Lower leg skin (tissue), 4 donors: ENCODE measurements at regions not wholly inside any gene's neighbourhood (a gene's known extent, or its start where the extent isn't known, plus 50 kb on each side); places are given as distances from the start of the nearest gene placed in this dataset.
A peak's percentile ranks its signal among the peaks of the same experiment; 100 is the strongest.

Experiments used
- DNase-seq, 2 donors: peaks; one replicate each; pipeline ENCODE4 v3.0.0-alpha.2; 2019; ENCODE audit warnings: low spot score in 2 of 2
- H3K4me3 ChIP-seq: fragments of 200-600 bp; sonication (generic); 2 replicates; pipeline ENCODE4 v1.5.1; 2017; ENCODE audit warnings: mild to moderate bottlenecking, low read depth; ENCODE audit not compliant: poor library complexity, severe bottlenecking
- CTCF ChIP-seq, 3 donors: fragments of 450-650 bp; IDR thresholded peaks; one replicate each; pipeline ENCODE4 v1.5.1; 2016; ENCODE audit warnings: antibody characterized with exemption in 3 of 3, mild to moderate bottlenecking in 3 of 3, moderate library complexity in 2 of 3
- POLR2A ChIP-seq, 2 donors: fragments of 450-650 bp; IDR thresholded peaks; one replicate each; pipeline ENCODE4 v1.6.1; 2016 to 2017; ENCODE audit warnings: antibody characterized with exemption in 2 of 2, mild to moderate bottlenecking in 1 of 2, moderate library complexity in 1 of 2
- WGBS, 2 donors: methylation state at CpG; one replicate each; pipeline ENCODE4 v1.1.5; 2018; 5-methylcytosine and 5-hydroxymethylcytosine counted together
- intact Hi-C: fragments of 100-400 bp; cut with DNase I; formaldehyde crosslinking; loops from one replicate; pipeline ENCODE4 v1.15.0; 2023; ENCODE audit warnings: low total_unique reads

GRCh38 chr4:111632641-111633151, 512.6 kb upstream of the FAM241A start:
- no peak overlapping the region for H3K4me3 ChIP-seq
- TF ChIP-seq POLR2A (IDR thresholded peaks at IDR 0.05): no peak
- TF ChIP-seq CTCF (IDR thresholded peaks at IDR 0.05): no peak
- 82 to 89% methylated on average over 1 of the region's 1 CpG for WGBS, 2 donors
- DNase-seq: no peak
- intact Hi-C loops: loop anchor here (10.0 kb wide), 1 partner anchor 222 kb away; no protein-coding TSS in a partner anchor

GRCh38 chr4:111633663-111634266, 511.5 kb upstream of the FAM241A start:
- DNase-seq: no peak
- WGBS, 2 donors: 70 to 71% methylated on average over 7 of the region's 7 CpGs
- intact Hi-C loops: loop anchor here (10.0 kb wide), 1 partner anchor 221 kb away; no protein-coding TSS in a partner anchor
- no peak for TF ChIP-seq CTCF (IDR thresholded peaks at IDR 0.05)
- TF ChIP-seq POLR2A (IDR thresholded peaks at IDR 0.05): no peak
- no peak overlapping the region for H3K4me3 ChIP-seq

- intact Hi-C loops: loop anchor here (10.0 kb wide), 1 partner anchor 219 kb away; no protein-coding TSS in a partner anchor
- DNase-seq: no peak
- TF ChIP-seq POLR2A (IDR thresholded peaks at IDR 0.05): no peak
- no peak for TF ChIP-seq CTCF (IDR thresholded peaks at IDR 0.05)
- H3K4me3 ChIP-seq: no peak overlapping the region
- 74% methylated on average over 1 of the region's 1 CpG for WGBS, 2 donors
Measured at GRCh38 chr4:111635646-111636045, 509.6 kb upstream of the FAM241A start.

- intact Hi-C loops: loop anchor here (10.0 kb wide), 1 partner anchor 218 kb away; no protein-coding TSS in a partner anchor
- WGBS, 2 donors: 20 to 27% methylated on average over 2 of the region's 2 CpGs
- TF ChIP-seq POLR2A (IDR thresholded peaks at IDR 0.05) (no peak), CTCF (IDR thresholded peaks at IDR 0.05) (no peak)
- no peak overlapping the region for H3K4me3 ChIP-seq
- peak in 1 of 2 donors; percentile 18 for DNase-seq
Measured at GRCh38 chr4:111636961-111637585, 508.2 kb upstream of the FAM241A start.

GRCh38 chr4:111639120-111639690, 506.0 kb upstream of the FAM241A start:
- no peak for DNase-seq
- no peak for TF ChIP-seq CTCF (IDR thresholded peaks at IDR 0.05)
- no peak for TF ChIP-seq POLR2A (IDR thresholded peaks at IDR 0.05)
- H3K4me3 ChIP-seq: no peak overlapping the region
- WGBS, 2 donors: 72 to 75% methylated on average over 3 of the region's 3 CpGs
- intact Hi-C loops: loop anchor here (10.0 kb wide), 1 partner anchor 216 kb away; no protein-coding TSS in a partner anchor
